ENCODE measurements at regions not wholly inside any gene's neighbourhood (a gene's known extent, or its start where the extent isn't known, plus 50 kb on each side); places are given as distances from the start of the nearest gene placed in this dataset.

- in situ Hi-C loops (cut with MboI; ENCODE audit: low pct_unique_long_range_greater_than_20kb, low sequenced_read_pairs, unreplicated experiment): no loop called here
- no peak for TF ChIP-seq CTCF (IDR thresholded peaks at IDR 0.05; ENCODE audit: extremely low read depth, insufficient read depth, missing control alignments)
- DNase-seq (ENCODE audit: low spot score): no peak
Observed at GRCh38 chr18:41899535-41899934, 55.5 kb upstream of the PIK3C3 start.

GRCh38 chr18:41893432-41893831 lies 61.6 kb upstream of the PIK3C3 start:
- no peak for TF ChIP-seq CTCF (IDR thresholded peaks at IDR 0.05; ENCODE audit: extremely low read depth, insufficient read depth, missing control alignments)
- DNase-seq (ENCODE audit: low spot score): no peak
- in situ Hi-C loops (cut with MboI; ENCODE audit: low pct_unique_long_range_greater_than_20kb, low sequenced_read_pairs, unreplicated experiment): no loop called here

- in situ Hi-C loops (cut with MboI; ENCODE audit: low pct_unique_long_range_greater_than_20kb, low sequenced_read_pairs, unreplicated experiment): no loop called here
- no peak for DNase-seq (ENCODE audit: low spot score)
- no peak for TF ChIP-seq CTCF (IDR thresholded peaks at IDR 0.05; ENCODE audit: extremely low read depth, insufficient read depth, missing control alignments)
Observed at GRCh38 chr18:41887100-41887499, 67.9 kb upstream of the PIK3C3 start.

GRCh38 chr18:41886126-41886807 lies 68.8 kb upstream of the PIK3C3 start:
- no peak for TF ChIP-seq CTCF (IDR thresholded peaks at IDR 0.05; ENCODE audit: extremely low read depth, insufficient read depth, missing control alignments)
- in situ Hi-C loops (cut with MboI; ENCODE audit: low pct_unique_long_range_greater_than_20kb, low sequenced_read_pairs, unreplicated experiment): no loop called here
- DNase-seq (ENCODE audit: low spot score): no peak

GRCh38 chr18:41881285-41881684 lies 73.7 kb upstream of the PIK3C3 start:
- DNase-seq (ENCODE audit: low spot score): no peak
- TF ChIP-seq CTCF (IDR thresholded peaks at IDR 0.05; ENCODE audit: extremely low read depth, insufficient read depth, missing control alignments): no peak
- in situ Hi-C loops (cut with MboI; ENCODE audit: low pct_unique_long_range_greater_than_20kb, low sequenced_read_pairs, unreplicated experiment): no loop called here

GRCh38 chr18:41879256-41879655 lies 75.8 kb upstream of the PIK3C3 start:
- no peak for DNase-seq (ENCODE audit: low spot score)
- in situ Hi-C loops (cut with MboI; ENCODE audit: low pct_unique_long_range_greater_than_20kb, low sequenced_read_pairs, unreplicated experiment): no loop called here
- TF ChIP-seq CTCF (IDR thresholded peaks at IDR 0.05; ENCODE audit: extremely low read depth, insufficient read depth, missing control alignments): no peak
